Suprapubic skin (tissue), 3 donors: ENCODE measurements at regions not wholly inside any gene's neighbourhood (a gene's known extent, or its start where the extent isn't known, plus 50 kb on each side); places are given as distances from the start of the nearest gene placed in this dataset.

Experiments
- CTCF ChIP-seq, 2 donors: fragments of 200-600 bp in 1 of 2; fragments of 450-650 bp in 1 of 2; sonication (generic) in 1 of 2; IDR thresholded peaks; one replicate each; pipeline ENCODE4 v1.5.1; 2016 to 2019; ENCODE audit warnings: antibody characterized with exemption in 2 of 2, mild to moderate bottlenecking in 1 of 2, moderate library complexity in 1 of 2
- POLR2A ChIP-seq, 2 donors: fragments of 450-650 bp; IDR thresholded peaks; one replicate each; pipeline ENCODE4 v1.6.1; 2017; ENCODE audit warnings: antibody characterized with exemption in 2 of 2, mild to moderate bottlenecking in 2 of 2, moderate library complexity in 2 of 2

DNA sequence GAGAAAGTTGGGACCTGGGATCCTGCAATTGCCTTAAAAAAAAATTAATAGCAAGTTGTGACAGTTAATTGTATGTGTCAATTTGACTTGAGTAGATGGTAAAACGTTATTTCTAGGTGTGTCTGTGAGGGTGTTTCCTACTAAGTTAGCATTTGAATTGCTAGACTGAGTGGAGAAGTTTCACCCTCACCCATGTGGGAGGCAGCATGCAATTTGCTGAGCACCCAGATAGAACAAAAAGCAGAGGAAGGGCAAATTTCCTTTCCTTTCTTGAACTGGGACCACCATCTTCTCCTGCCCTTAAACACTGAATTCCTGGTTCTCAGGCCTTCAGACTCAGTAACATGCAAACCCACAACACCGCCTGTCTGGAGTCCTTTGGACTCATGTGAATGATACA is 455.7 kb downstream of the GALR1 start:
- TF ChIP-seq POLR2A (IDR thresholded peaks at IDR 0.05) (no peak), CTCF (IDR thresholded peaks at IDR 0.05) (no peak)
